ENCODE measurements at regions not wholly inside any gene's neighbourhood (a gene's known extent, or its start where the extent isn't known, plus 50 kb on each side); places are given as distances from the start of the nearest gene placed in this dataset.

- TF ChIP-seq POLR2A (IDR thresholded peaks at IDR 0.05; ENCODE audit: low read depth, low read length) (no peak), CTCF (IDR thresholded peaks at IDR 0.05; ENCODE audit: extremely low read depth in 1 of 2, insufficient read depth in 1 of 2, low read depth in 1 of 2, low read length in 2 of 2) (no peak), EZH2 (IDR thresholded peaks at IDR 0.05; ENCODE audit: borderline replicate concordance, low read depth, low read length, severe bottlenecking) (no peak), GATA2 (IDR thresholded peaks at IDR 0.05; ENCODE audit: insufficient read depth, insufficient read length, low read depth, low read length) (no peak), POLR2AphosphoS5 (IDR thresholded peaks at IDR 0.05; ENCODE audit: insufficient read depth, low read depth, low read length) (no peak), JUN (IDR thresholded peaks at IDR 0.05; ENCODE audit: borderline replicate concordance, insufficient read depth, insufficient read length, low read depth) (no peak)
- TF ChIP-seq, protein P1, sequence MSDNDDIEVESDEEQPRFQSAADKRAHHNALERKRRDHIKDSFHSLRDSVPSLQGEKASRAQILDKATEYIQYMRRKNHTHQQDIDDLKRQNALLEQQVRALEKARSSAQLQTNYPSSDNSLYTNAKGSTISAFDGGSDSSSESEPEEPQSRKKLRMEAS (IDR thresholded peaks at IDR 0.05; ENCODE audit: insufficient read depth, insufficient read length) = no peak
These were observed 168.7 kb upstream of the MSX2 start for GRCh38 chr5:174555726-174556125.
